ENCODE measurements at regions not wholly inside any gene's neighbourhood (a gene's known extent, or its start where the extent isn't known, plus 50 kb on each side); places are given as distances from the start of the nearest gene placed in this dataset.

DNA sequence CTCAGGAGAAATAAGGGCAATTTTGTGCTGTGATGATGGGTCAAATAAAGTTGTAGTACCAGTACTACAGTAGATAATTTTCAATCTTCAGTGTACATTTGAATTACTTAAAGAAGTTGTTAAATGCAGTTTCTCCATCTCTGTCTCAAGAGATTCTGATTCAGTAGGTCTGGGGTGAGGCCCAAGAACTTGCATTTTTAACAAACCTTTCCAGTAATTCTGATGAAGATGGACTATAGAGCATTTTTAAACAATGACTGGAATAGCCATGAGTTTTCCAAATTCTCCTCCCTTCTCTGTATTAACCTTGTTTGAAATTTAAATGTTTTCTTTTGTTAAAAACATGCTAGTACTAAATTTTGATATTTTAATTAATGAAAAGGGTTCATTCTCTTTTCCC is 127.0 kb upstream of the CD96 start:
- TF ChIP-seq HDGF (IDR thresholded peaks at IDR 0.05; ENCODE audit: borderline replicate concordance) (no peak), ZNF384 (IDR thresholded peaks at IDR 0.05) (no peak), FOXK2 (IDR thresholded peaks at IDR 0.05) (no peak), TARDBP (IDR thresholded peaks at IDR 0.05) (no peak)
- ChIA-PET CTCF (no interaction called here), POLR2A (no interaction called here)
- DNase-seq (ENCODE audit: extremely low spot score): no peak

DNA sequence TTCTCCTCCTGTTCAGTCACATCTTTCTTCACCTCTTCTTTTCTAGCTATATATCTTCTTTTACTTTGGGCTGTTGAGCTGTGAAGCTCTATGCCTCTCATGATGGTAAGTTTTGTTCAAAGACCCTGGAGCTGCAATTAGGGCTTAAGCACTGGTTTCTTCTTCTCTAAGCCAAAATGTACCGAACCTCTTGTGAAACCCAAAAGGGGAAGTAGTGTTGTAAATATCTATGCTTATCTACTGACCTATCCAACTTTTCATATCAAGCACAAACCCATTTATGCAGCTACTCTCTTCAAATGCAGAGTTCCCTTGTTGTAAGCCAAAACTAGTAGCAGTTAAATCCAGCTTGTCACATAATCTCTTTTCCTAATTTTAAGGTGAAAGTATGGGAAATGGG is 123.6 kb upstream of the CD96 start:
- TF ChIP-seq FOXA1 (IDR thresholded peaks at IDR 0.05) (no peak), CTBP1 (IDR thresholded peaks at IDR 0.05; ENCODE audit: borderline replicate concordance) (no peak), TARDBP (IDR thresholded peaks at IDR 0.05) (no peak), L3MBTL2 (conservative IDR thresholded peaks at IDR 0.05) (no peak), FOXK2 (IDR thresholded peaks at IDR 0.05) (no peak), ZNF384 (IDR thresholded peaks at IDR 0.05) (no peak), SP1 (IDR thresholded peaks at IDR 0.05) (no peak), HDGF (IDR thresholded peaks at IDR 0.05; ENCODE audit: borderline replicate concordance) (no peak), LEF1 (IDR thresholded peaks at IDR 0.05; ENCODE audit: borderline replicate concordance) (no peak), ARNT (IDR thresholded peaks at IDR 0.05) (no peak), BHLHE40 (IDR thresholded peaks at IDR 0.05; ENCODE audit: borderline replicate concordance) (no peak), NFRKB (IDR thresholded peaks at IDR 0.05) (no peak), FOXM1 (IDR thresholded peaks at IDR 0.05; ENCODE audit: borderline replicate concordance) (no peak)
- ChIA-PET CTCF (no interaction called here), POLR2A (no interaction called here)
- no peak for DNase-seq (ENCODE audit: extremely low spot score)

DNA sequence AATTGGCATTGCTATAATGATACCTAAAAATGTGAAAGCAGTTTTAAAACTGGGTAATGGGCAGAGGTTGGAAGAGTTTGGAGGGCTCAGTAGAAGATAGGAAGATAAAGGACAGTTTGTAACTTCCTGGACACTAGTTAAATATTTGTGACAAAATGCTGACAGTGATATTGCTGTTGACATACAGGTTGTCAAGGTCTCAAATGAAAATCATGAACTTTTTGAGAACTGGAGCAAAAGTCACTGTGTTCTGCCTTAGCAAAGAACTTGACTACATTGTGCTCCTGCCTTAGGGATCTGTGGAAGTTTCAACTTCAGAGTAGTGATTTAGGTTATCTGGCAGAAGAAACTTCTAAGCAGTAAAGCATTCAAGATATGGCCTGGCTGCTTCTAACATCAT is 113.7 kb upstream of the CD96 start:
- TF ChIP-seq FOXK2 (IDR thresholded peaks at IDR 0.05): no peak
- no peak for TF ChIP-seq PKNOX1 (IDR thresholded peaks at IDR 0.05)
- no peak for TF ChIP-seq SP1 (IDR thresholded peaks at IDR 0.05)
- TF ChIP-seq BHLHE40 (IDR thresholded peaks at IDR 0.05; ENCODE audit: borderline replicate concordance): no peak
- no peak for TF ChIP-seq NFRKB (IDR thresholded peaks at IDR 0.05)
- no peak for TF ChIP-seq CTBP1 (IDR thresholded peaks at IDR 0.05; ENCODE audit: borderline replicate concordance)
- no peak for TF ChIP-seq TARDBP (IDR thresholded peaks at IDR 0.05)
- TF ChIP-seq FOXM1 (IDR thresholded peaks at IDR 0.05; ENCODE audit: borderline replicate concordance): no peak
- TF ChIP-seq FOXA1 (IDR thresholded peaks at IDR 0.05): no peak
- no peak for TF ChIP-seq HDGF (IDR thresholded peaks at IDR 0.05; ENCODE audit: borderline replicate concordance)
- TF ChIP-seq ELF4 (IDR thresholded peaks at IDR 0.05): no peak
- no peak for TF ChIP-seq LEF1 (IDR thresholded peaks at IDR 0.05; ENCODE audit: borderline replicate concordance)
- no peak for TF ChIP-seq L3MBTL2 (conservative IDR thresholded peaks at IDR 0.05)
- no peak for TF ChIP-seq ARNT (IDR thresholded peaks at IDR 0.05)
- ChIA-PET CTCF (no interaction called here), POLR2A (no interaction called here)
- DNase-seq (ENCODE audit: extremely low spot score): no peak

GRCh38 chr3:111434941-111435622 is 106.9 kb upstream of the CD96 start:
- DNase-seq (ENCODE audit: extremely low spot score): no peak
- no peak for TF ChIP-seq ELF4 (IDR thresholded peaks at IDR 0.05)
- no peak for TF ChIP-seq ARNT (IDR thresholded peaks at IDR 0.05)
- TF ChIP-seq FOXK2 (IDR thresholded peaks at IDR 0.05): no peak
- TF ChIP-seq LEF1 (IDR thresholded peaks at IDR 0.05; ENCODE audit: borderline replicate concordance): no peak
- no peak for TF ChIP-seq TARDBP (IDR thresholded peaks at IDR 0.05)
- no peak for TF ChIP-seq FOXA1 (IDR thresholded peaks at IDR 0.05)
- no peak for TF ChIP-seq FOXM1 (IDR thresholded peaks at IDR 0.05; ENCODE audit: borderline replicate concordance)
- TF ChIP-seq ZNF384 (IDR thresholded peaks at IDR 0.05): no peak
- no peak for TF ChIP-seq SP1 (IDR thresholded peaks at IDR 0.05)
- no peak for TF ChIP-seq HDGF (IDR thresholded peaks at IDR 0.05; ENCODE audit: borderline replicate concordance)
- no peak for TF ChIP-seq PKNOX1 (IDR thresholded peaks at IDR 0.05)
- no peak for TF ChIP-seq BHLHE40 (IDR thresholded peaks at IDR 0.05; ENCODE audit: borderline replicate concordance)
- no peak for TF ChIP-seq NFRKB (IDR thresholded peaks at IDR 0.05)
- no peak for TF ChIP-seq L3MBTL2 (conservative IDR thresholded peaks at IDR 0.05)
- no peak for TF ChIP-seq CTBP1 (IDR thresholded peaks at IDR 0.05; ENCODE audit: borderline replicate concordance)
- TF ChIP-seq SUZ12 (IDR thresholded peaks at IDR 0.05): no peak
- ChIA-PET POLR2A (no interaction called here), CTCF (no interaction called here)

GRCh38 chr3:111438283-111438682 is 103.7 kb upstream of the CD96 start:
- POLR2A ChIA-PET: no interaction called here

More at GRCh38 chr3:111438283-111438682, 103.7 kb upstream of the CD96 start:
- CTCF ChIA-PET: no interaction called here
- DNase-seq (ENCODE audit: extremely low spot score): no peak
- no peak for TF ChIP-seq L3MBTL2 (conservative IDR thresholded peaks at IDR 0.05)
- TF ChIP-seq FOXA1 (IDR thresholded peaks at IDR 0.05): no peak
- no peak for TF ChIP-seq BHLHE40 (IDR thresholded peaks at IDR 0.05; ENCODE audit: borderline replicate concordance)
- TF ChIP-seq PKNOX1 (IDR thresholded peaks at IDR 0.05): no peak
- TF ChIP-seq SP1 (IDR thresholded peaks at IDR 0.05): no peak
- no peak for TF ChIP-seq CTBP1 (IDR thresholded peaks at IDR 0.05; ENCODE audit: borderline replicate concordance)
- no peak for TF ChIP-seq ARNT (IDR thresholded peaks at IDR 0.05)
- no peak for TF ChIP-seq TARDBP (IDR thresholded peaks at IDR 0.05)
- no peak for TF ChIP-seq ZNF384 (IDR thresholded peaks at IDR 0.05)

All from HEK293T (cell line).